ENCODE measurements at regions not wholly inside any gene's neighbourhood (a gene's known extent, or its start where the extent isn't known, plus 50 kb on each side); places are given as distances from the start of the nearest gene placed in this dataset.

DNA sequence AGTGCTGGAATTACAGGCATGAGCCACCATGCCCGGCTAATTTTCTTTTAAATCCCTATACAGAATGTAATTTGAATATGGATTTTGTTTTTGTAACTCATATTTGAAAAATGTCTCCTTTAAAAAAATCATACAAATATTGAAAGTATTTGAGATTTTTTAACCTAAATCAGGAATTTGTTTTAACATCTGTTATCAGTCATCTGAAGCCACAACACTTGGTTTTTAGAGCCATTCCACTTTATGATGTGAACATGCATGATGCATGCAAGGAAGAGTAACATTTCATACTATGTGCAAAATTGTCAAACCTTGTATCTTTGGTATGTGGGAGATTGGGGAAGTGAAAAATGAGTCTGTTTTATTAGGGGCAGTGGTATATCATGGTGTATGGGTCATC, 124.5 kb upstream of the AHI1 start:
- TF ChIP-seq, protein P1, sequence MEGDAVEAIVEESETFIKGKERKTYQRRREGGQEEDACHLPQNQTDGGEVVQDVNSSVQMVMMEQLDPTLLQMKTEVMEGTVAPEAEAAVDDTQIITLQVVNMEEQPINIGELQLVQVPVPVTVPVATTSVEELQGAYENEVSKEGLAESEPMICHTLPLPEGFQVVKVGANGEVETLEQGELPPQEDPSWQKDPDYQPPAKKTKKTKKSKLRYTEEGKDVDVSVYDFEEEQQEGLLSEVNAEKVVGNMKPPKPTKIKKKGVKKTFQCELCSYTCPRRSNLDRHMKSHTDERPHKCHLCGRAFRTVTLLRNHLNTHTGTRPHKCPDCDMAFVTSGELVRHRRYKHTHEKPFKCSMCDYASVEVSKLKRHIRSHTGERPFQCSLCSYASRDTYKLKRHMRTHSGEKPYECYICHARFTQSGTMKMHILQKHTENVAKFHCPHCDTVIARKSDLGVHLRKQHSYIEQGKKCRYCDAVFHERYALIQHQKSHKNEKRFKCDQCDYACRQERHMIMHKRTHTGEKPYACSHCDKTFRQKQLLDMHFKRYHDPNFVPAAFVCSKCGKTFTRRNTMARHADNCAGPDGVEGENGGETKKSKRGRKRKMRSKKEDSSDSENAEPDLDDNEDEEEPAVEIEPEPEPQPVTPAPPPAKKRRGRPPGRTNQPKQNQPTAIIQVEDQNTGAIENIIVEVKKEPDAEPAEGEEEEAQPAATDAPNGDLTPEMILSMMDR (IDR thresholded peaks at IDR 0.05; ENCODE audit: low read depth, low read length) = no peak
- no peak for TF ChIP-seq EZH2phosphoT487 (IDR thresholded peaks at IDR 0.05; ENCODE audit: low read depth)
